K562 (cell line): ENCODE measurements at regions not wholly inside any gene's neighbourhood (a gene's known extent, or its start where the extent isn't known, plus 50 kb on each side); places are given as distances from the start of the nearest gene placed in this dataset.

ENCODE experiments used
- ATAC-seq: fragments of 200-7000 bp; cut with Tn5 transposase; 3 replicates; pipeline ENCODE4 v1.9.1; 2020; ENCODE audit warnings: moderate library complexity
- BruUV-seq: library from RNA; stranded (reverse); fragments of 400-500 nt; replicated peaks from 2 replicates; lab custom pipeline; 2021; lab: Mats Ljungman, UMichigan
- CTCF ChIA-PET: fragments of 300-600 bp; formaldehyde crosslinking; extraction: SDS; loops from one replicate; lab custom pipeline; 2021; ENCODE audit warnings: low intra/inter-chr PET ratio; lab: Yijun Ruan, JAX
- POLR2A ChIA-PET: fragments of 300-600, 350-650 bp; sonication (Branson Sonifier 250); formaldehyde crosslinking; extraction: SDS; loops from one replicate; lab custom pipeline; 2021; ENCODE audit warnings: antibody characterized with exemption, inconsistent platforms; lab: Yijun Ruan, JAX
- DNase-seq, 4 experiments: peaks; one replicate each; pipeline versions ENCODE4 v3.0.0 to v3.0.0-alpha.2; 2011 to 2018; ENCODE audit warnings: low spot score in 3 of 4, mixed read lengths in 3 of 4; ENCODE audit errors: extremely low read depth in 1 of 4
- FAIRE-seq: peaks from 2 replicates; lab custom pipeline; 2011; peaks lifted over from hg19 to GRCh38; lab: Jason Lieb, UNC
- H2AFZ ChIP-seq: 2 replicates; pipeline ENCODE4 v1.6.0; 2011; ENCODE audit warnings: low read depth, low read length, control low read depth, inconsistent platforms
- H3K27ac ChIP-seq: fragments of 200-600 bp; 3 replicates; pipeline ENCODE4 v1.8.0; 2011; ENCODE audit warnings: low read depth, mild to moderate bottlenecking, control low read depth, inconsistent platforms, low read length, moderate library complexity, mixed read lengths; ENCODE audit errors: extremely low read depth
- H3K27me3 ChIP-seq, 2 experiments: fragments of 300-600 bp in 1 of 2; 2 replicates in 1 of 2; 3 replicates in 1 of 2; pipeline versions ENCODE4 v1.6.0 to v1.8.0; 2011; ENCODE audit warnings: inconsistent platforms in 2 of 2, low read length in 2 of 2, mild to moderate bottlenecking in 1 of 2, mixed read lengths in 1 of 2, moderate library complexity in 1 of 2; ENCODE audit not compliant: control insufficient read depth in 2 of 2, insufficient read depth in 2 of 2
- H3K36me3 ChIP-seq: fragments of 300-600 bp; 3 replicates; pipeline ENCODE4 v1.8.0; 2011; ENCODE audit warnings: mild to moderate bottlenecking, low read length, inconsistent platforms; ENCODE audit not compliant: control insufficient read depth, insufficient read depth
- H3K4me1 ChIP-seq, 2 experiments: fragments of 200-600 bp in 1 of 2; replicated peaks in 1 of 2; 2 replicates in 1 of 2; 3 replicates in 1 of 2; pipeline versions ENCODE4 v1.5.1 to v1.8.0; 2011; ENCODE audit warnings: inconsistent platforms in 2 of 2, low read length in 2 of 2, mild to moderate bottlenecking in 1 of 2, mixed read lengths in 1 of 2, moderate library complexity in 1 of 2; ENCODE audit not compliant: control insufficient read depth in 2 of 2, insufficient read depth in 2 of 2
- H3K4me2 ChIP-seq: 2 replicates; pipeline ENCODE4 v1.6.1; 2011; ENCODE audit warnings: low read length, control low read depth, inconsistent platforms, mixed read lengths; ENCODE audit not compliant: insufficient read depth
- H3K4me3 ChIP-seq: fragments of 200-600 bp; sonication (generic), shearing (Covaris generic); 2 replicates; pipeline ENCODE4 v1.5.1; 2016; ENCODE audit warnings: control low read depth, inconsistent platforms
- H3K79me2 ChIP-seq: fragments of 200-600 bp; 3 replicates; pipeline ENCODE4 v1.8.0; 2011; ENCODE audit warnings: low read length, inconsistent platforms; ENCODE audit not compliant: control insufficient read depth, insufficient read depth
- H3K9ac ChIP-seq, 2 experiments: 2 replicates each; pipeline versions ENCODE4 v1.6.0 to v1.6.1; 2011; ENCODE audit warnings: low read depth in 2 of 2, low read length in 2 of 2, control low read depth in 1 of 2, inconsistent platforms in 1 of 2, mild to moderate bottlenecking in 1 of 2, mixed read lengths in 1 of 2; ENCODE audit not compliant: insufficient read depth in 1 of 2
- H3K9me1 ChIP-seq: one replicate; pipeline ENCODE4 v1.6.0; 2011; ENCODE audit warnings: inconsistent platforms, mild to moderate bottlenecking, low read length, moderate library complexity; ENCODE audit not compliant: control insufficient read depth, insufficient read depth
- H3K9me3 ChIP-seq: replicated peaks from 2 replicates; pipeline ENCODE4 v1.5.1; 2011; ENCODE audit warnings: low read depth, low read length, inconsistent platforms; ENCODE audit not compliant: control insufficient read depth, insufficient read depth
- H4K20me1 ChIP-seq: replicated peaks from 2 replicates; pipeline ENCODE4 v1.6.1; 2011; ENCODE audit warnings: low read length, inconsistent platforms, mixed read lengths; ENCODE audit not compliant: control insufficient read depth, insufficient read depth
- CBX2 ChIP-seq: fragments of 200-600 bp; sonication (generic); IDR thresholded peaks from one replicate; pipeline ENCODE4 v1.6.1; 2012; ENCODE audit warnings: mild to moderate bottlenecking, low read length, inconsistent platforms; ENCODE audit not compliant: insufficient read depth, poor library complexity, severe bottlenecking
- EGR1 ChIP-seq: fragments of 450-650 bp; conservative IDR thresholded peaks from 2 replicates; pipeline ENCODE4 v1.6.1; 2017; ENCODE audit warnings: mild to moderate bottlenecking
- FOXA1 ChIP-seq: fragments of 450-650 bp; IDR thresholded peaks from 2 replicates; pipeline ENCODE4 v1.6.1; 2016; ENCODE audit warnings: mild to moderate bottlenecking, borderline replicate concordance
- JUNB ChIP-seq: fragments of 450-650 bp; formaldehyde crosslinking; conservative IDR thresholded peaks from 2 replicates; pipeline ENCODE4 v1.4.0; 2020; ENCODE audit warnings: mild to moderate bottlenecking
- KAT8 ChIP-seq: fragments of 450-650 bp; IDR thresholded peaks from 2 replicates; pipeline ENCODE4 v1.6.1; 2016; ENCODE audit warnings: low read depth, mild to moderate bottlenecking
- MECOM ChIP-seq: fragments of 250-450 bp; sonication (Bioruptor Pico); IDR thresholded peaks from 2 replicates; pipeline ENCODE4 v1.8.0; 2022; ENCODE audit warnings: inconsistent platforms
- MYBL2 ChIP-seq, 2 experiments: fragments of 450-650 bp in 1 of 2; sonication (generic) in 1 of 2; formaldehyde crosslinking in 1 of 2; IDR thresholded peaks; 2 replicates each; pipeline versions ENCODE4 v1.6.1 to v1.8.1; 2017 to 2022; ENCODE audit warnings: borderline replicate concordance in 1 of 2, inconsistent platforms in 1 of 2, low read depth in 1 of 2, mild to moderate bottlenecking in 1 of 2, missing genetic modification reagents in 1 of 2, moderate library complexity in 1 of 2
- SMC3 ChIP-seq: conservative IDR thresholded peaks from 2 replicates; pipeline ENCODE4 v1.6.1; 2011; ENCODE audit warnings: low read depth, low read length, improper control_type of control experiment; ENCODE audit not compliant: insufficient read depth
- TCF3 ChIP-seq: sonication (generic); formaldehyde crosslinking; IDR thresholded peaks from 2 replicates; pipeline ENCODE4 v1.4.0; 2020; ENCODE audit warnings: mild to moderate bottlenecking, missing genetic modification reagents
- ZNF232 ChIP-seq: sonication (generic); formaldehyde crosslinking; IDR thresholded peaks from 2 replicates; pipeline ENCODE4 v1.8.0; 2022; ENCODE audit warnings: mild to moderate bottlenecking, missing genetic modification reagents
- ZNF79 ChIP-seq: fragments of 250-450 bp; sonication (Bioruptor Pico); IDR thresholded peaks from 2 replicates; pipeline ENCODE4 v1.4.0; 2020; ENCODE audit warnings: low read depth, mild to moderate bottlenecking, moderate library complexity
- in situ Hi-C: fragments of 300-500 bp; cut with MboI; formaldehyde crosslinking; loops from 4 replicates; pipeline ENCODE4 v1.15.0; 2018; ENCODE audit warnings: inconsistent platforms, mixed read lengths
- intact Hi-C: fragments of 100-400 bp; cut with micrococcal nuclease; formaldehyde crosslinking; loops from 2 replicates; pipeline ENCODE4 v1.14.2; 2022
- TF ChIP-seq, protein P1 (sequence below): sonication (generic); formaldehyde crosslinking; IDR thresholded peaks from 2 replicates; pipeline ENCODE4 v1.8.0; 2022; ENCODE audit warnings: mild to moderate bottlenecking, low read depth, missing genetic modification reagents
- TF ChIP-seq, protein P2 (sequence below): fragments of 450-650 bp; formaldehyde crosslinking; conservative IDR thresholded peaks from 2 replicates; pipeline ENCODE4 v1.4.0; 2022; ENCODE audit warnings: mild to moderate bottlenecking, missing genetic modification characterization
- TF ChIP-seq, protein P3 (sequence below): fragments of 450-650 bp; IDR thresholded peaks from 2 replicates; pipeline ENCODE4 v1.6.1; 2018; ENCODE audit warnings: mild to moderate bottlenecking, low read depth; ENCODE audit not compliant: partially characterized antibody

GRCh38 chr2:160741271-160741670 lies 247.7 kb upstream of the RBMS1 start:
- POLR2A ChIA-PET, result no interaction called here
- BruUV-seq, result no TSS peak
- intact Hi-C loops (no loop called here), in situ Hi-C loops (no loop called here)
- FAIRE-seq (no peak), ATAC-seq (no peak), DNase-seq (no peak)
- Histone ChIP-seq H4K20me1 (no peaks in the 10 kb centered on the region), H3K9me1 (no peaks in the 10 kb centered on the region), H3K27ac (no peak overlapping the region), H3K36me3 (no peaks in the 10 kb centered on the region), H3K4me3 (no peak overlapping the region), H2AFZ (no peak overlapping the region), H3K4me1 (no peaks in the 10 kb centered on the region), H3K9me3 (no peaks in the 10 kb centered on the region), H3K27me3 (no peaks in the 10 kb centered on the region), H3K79me2 (no peaks in the 10 kb centered on the region), H3K9ac (no peak overlapping the region), H3K4me2 (no peak overlapping the region)
- no peak for TF ChIP-seq EGR1
- no peak for TF ChIP-seq MECOM (CRISPR knock-in tag)
- TF ChIP-seq MYBL2 (IDR thresholded peaks at IDR 0.05; ENCODE audit: low read depth), result no peak
- TF ChIP-seq MYBL2 (CRISPR knock-in tag; IDR thresholded peaks at IDR 0.05; ENCODE audit: borderline replicate concordance), result no peak
- TF ChIP-seq FOXA1, result no peak
- no peak for TF ChIP-seq KAT8
- TF ChIP-seq ZNF79, result no peak
- TF ChIP-seq, protein P1, sequence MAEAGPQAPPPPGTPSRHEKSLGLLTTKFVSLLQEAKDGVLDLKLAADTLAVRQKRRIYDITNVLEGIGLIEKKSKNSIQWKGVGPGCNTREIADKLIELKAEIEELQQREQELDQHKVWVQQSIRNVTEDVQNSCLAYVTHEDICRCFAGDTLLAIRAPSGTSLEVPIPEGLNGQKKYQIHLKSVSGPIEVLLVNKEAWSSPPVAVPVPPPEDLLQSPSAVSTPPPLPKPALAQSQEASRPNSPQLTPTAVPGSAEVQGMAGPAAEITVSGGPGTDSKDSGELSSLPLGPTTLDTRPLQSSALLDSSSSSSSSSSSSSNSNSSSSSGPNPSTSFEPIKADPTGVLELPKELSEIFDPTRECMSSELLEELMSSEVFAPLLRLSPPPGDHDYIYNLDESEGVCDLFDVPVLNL (CRISPR knock-in tag), result no peak
- TF ChIP-seq SMC3, result no peak
- TF ChIP-seq, protein P2, sequence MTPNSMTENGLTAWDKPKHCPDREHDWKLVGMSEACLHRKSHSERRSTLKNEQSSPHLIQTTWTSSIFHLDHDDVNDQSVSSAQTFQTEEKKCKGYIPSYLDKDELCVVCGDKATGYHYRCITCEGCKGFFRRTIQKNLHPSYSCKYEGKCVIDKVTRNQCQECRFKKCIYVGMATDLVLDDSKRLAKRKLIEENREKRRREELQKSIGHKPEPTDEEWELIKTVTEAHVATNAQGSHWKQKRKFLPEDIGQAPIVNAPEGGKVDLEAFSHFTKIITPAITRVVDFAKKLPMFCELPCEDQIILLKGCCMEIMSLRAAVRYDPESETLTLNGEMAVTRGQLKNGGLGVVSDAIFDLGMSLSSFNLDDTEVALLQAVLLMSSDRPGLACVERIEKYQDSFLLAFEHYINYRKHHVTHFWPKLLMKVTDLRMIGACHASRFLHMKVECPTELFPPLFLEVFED, result no peak
- no peak for TF ChIP-seq TCF3 (CRISPR knock-in tag)
- TF ChIP-seq ZNF232 (CRISPR knock-in tag), result no peak
- no peak for TF ChIP-seq CBX2
- TF ChIP-seq JUNB (CRISPR knock-in tag), result no peak
- TF ChIP-seq, protein P3, sequence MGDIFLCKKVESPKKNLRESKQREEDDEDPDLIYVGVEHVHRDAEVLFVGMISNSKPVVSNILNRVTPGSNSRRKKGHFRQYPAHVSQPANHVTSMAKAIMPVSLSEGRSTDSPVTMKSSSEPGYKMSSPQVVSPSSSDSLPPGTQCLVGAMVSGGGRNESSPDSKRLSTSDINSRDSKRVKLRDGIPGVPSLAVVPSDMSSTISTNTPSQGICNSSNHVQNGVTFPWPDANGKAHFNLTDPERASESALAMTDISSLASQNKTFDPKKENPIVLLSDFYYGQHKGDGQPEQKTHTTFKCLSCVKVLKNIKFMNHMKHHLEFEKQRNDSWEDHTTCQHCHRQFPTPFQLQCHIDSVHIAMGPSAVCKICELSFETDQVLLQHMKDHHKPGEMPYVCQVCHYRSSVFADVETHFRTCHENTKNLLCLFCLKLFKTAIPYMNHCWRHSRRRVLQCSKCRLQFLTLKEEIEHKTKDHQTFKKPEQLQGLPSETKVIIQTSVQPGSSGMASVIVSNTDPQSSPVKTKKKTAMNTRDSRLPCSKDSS, result no peak
- CTCF ChIA-PET, result no interaction called here
